A172 (cell line): ENCODE measurements at regions not wholly inside any gene's neighbourhood (a gene's known extent, or its start where the extent isn't known, plus 50 kb on each side); places are given as distances from the start of the nearest gene placed in this dataset.
A peak's percentile ranks its signal among the peaks of the same experiment; 100 is the strongest.
"Not testable (repeated sequence)": the region's sequence is repeated elsewhere in the genome, so short reads cannot be mapped to it uniquely, and the experiment has no call there.

ENCODE experiments used
- DNase-seq: peaks from one replicate; pipeline ENCODE4 v3.0.0-alpha.2; 2015; ENCODE audit warnings: low spot score

DNA sequence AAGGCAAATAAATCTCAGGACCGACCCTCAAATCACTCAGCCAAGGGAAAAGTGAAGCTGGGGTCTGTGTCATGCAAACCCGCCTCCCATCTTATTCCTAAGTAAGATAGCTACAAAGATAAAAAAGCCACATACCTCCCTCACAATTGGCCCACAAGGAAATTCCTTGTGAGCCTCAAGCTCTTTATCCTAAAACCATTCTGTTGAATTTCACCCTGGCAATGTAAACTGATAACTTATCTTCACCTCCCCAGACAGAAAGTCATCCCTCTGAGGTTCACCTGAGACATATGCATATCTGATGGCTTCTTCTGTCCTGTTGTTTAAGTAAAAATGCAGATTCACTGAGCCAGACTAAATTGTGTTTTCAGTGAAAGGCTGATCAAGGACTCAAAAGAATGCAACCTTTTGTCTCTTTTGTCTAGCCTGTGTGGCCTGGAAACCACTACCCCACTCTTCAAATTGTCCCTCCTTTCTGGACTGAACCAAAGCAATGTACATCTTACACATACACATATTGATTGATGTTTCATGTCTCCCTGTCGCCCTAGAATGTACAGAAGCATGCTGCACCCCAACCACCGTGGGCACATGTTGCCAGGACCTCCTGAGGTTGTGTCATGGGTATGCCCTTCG is 91.3 kb downstream of the MFAP3L start:
- no peak for DNase-seq

DNA sequence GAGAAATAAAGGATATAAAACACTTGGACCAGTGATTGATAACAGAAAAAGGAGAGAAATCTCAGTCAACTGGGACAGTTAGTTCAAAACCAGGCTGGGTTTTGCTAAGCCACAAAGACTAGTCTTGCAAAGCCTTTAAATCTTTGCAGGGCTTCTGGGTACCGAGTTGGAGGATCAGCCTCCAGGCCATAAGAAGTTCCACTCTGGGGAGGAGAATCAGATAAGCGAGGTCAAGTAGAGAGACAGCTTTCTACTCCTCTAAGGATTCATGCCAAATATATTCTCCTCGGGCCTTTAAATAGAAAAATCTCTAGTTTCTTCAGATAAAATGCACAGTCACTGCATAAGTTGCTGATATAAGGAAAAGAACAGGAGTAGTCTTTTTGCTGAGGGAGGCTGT is 92.7 kb downstream of the MFAP3L start:
- no peak for DNase-seq

DNA sequence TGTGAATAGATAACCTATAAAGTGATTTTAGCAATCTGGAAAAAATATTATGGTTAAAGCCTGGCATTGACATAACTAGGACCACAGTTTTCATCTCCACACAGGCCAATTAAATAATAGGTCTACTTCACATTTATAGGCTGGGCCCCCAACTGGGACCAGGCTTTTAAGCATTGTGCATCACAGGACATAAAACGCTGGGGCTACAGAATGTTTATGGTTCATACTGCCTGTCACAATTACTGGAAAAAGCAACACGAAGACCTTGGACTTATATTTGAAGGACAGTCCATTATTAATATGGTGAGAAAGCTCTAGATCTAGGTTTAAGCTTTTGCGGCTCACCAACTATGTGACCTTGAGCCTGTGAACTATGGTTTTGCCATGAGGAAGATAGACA is 94.2 kb downstream of the MFAP3L start:
- DNase-seq = no peak

DNA sequence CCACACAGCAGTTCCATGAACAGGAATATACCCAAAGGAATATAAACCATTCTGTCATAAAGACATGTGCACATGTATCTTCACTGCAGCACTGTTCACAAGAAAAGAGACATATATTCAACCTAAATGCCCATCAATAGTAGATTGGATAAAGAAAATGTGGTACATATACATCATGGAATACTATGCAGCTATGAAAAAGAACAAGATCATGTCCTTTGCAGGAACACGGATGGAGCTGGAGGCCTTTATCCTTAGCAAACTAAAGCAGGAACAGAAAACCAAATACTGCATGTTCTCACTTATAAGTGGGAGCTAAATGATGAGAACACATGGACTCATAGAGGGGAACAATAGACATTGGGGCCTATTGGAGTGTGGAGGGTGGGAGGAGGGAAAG is 95.4 kb downstream of the MFAP3L start:
- DNase-seq = not testable (repeated sequence)

DNA sequence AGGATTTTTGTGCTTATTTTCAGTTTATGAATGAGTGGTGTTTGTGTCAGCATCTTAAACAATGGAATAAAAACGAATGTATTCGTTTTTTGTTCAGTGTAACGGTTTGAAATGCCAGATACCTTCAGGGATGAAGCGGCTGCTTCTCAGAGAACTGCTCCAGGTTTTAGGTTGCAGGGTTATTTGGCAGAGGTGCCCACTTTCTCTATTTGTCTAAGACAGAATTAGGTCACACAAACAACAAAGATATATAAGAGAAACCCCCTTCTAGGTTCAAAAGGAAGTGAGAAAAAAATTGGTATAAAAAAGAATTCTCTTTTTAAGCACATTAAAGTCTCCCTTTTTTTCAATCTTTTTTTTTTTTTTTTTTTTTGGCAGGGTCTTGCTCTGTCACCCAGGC is 98.9 kb downstream of the MFAP3L start:
- DNase-seq = no peak

DNA sequence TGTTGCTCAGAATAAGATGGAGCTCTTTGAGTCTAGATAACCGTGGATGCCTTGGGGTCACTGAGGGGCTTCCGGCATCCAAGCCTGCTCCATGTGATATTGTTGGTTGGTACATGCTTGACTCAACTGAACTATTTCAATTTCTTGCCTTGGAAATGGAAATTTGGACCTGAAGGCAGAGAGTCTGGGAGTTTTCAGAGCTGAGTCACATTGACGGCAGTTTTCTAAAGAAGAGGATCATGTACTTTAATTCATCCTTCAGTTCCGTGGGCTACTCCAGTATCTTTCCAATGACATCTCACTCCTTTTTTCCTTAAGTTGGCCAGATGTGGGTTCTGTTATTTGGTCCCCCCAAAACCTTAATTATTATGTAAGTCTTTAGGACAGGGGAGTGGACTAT is 100.5 kb downstream of the MFAP3L start:
- DNase-seq = no peak

DNA sequence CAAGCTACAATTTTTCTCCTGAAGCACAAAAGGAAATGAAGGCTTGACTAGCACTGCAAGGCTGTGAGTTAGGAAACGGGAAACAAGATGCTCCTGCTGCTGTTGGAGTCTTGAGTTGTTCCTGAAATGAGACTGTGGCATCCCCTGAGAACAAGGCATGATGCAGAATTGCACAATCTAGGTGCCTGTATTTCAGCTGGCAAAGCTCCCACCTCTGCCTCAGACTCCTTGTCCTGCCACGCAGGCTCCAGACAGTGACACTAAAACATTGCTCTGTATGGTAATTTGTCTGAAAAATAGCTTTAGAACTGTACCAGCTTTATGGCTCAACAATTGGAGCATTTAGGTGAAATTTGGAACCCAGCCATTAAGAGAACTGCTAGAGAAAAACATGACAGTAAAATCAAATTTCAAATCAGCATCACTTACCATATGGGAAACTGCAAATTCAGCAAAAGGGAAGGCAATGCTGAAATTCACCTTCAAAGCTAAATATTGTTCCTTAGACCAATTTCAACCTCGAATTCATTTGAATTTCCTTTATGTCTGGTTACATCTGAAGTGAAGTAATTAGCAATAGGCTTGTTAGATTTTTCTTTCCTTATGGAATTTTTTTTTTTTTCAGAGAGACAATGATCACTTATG is 103.4 kb downstream of the MFAP3L start:
- DNase-seq = no peak

DNA sequence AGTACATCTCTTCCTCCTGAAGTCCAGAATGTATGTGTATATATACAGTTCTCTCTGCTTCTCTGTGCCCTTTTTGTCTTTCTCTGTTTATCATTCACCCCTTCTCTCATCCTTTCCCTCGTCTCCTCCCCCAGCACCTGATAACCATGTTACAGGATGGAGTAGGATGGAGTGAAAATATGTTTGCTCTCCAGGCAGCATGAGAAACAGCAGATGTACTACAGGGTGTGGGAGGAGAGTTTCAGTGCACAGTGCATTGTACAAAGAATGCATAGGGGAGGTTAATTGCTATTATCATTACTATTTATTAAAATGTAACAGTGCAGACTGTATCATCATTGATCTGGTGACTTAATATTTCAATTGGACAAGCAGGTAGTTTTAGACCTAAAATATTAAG is 104.5 kb downstream of the MFAP3L start:
- DNase-seq = no peak

DNA sequence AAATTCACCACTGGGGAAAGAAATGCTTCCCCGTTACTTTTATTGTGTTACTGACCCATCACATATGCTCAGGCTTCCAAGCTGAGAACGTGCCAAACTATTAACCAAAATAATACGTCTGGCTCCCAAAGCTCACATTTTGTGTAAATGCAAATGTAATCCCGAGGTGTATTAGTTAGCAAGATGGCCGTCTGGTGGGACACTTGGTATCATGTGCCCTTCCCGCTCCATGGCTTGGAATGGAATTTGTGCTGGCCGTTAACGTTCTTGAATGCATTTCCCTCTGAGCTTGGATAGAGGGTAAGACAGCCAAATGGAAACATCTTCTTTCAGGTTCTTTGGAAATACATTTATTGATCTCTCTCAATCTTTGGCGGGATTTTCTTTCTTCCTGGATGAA is 105.0 kb downstream of the MFAP3L start:
- no peak for DNase-seq

DNA sequence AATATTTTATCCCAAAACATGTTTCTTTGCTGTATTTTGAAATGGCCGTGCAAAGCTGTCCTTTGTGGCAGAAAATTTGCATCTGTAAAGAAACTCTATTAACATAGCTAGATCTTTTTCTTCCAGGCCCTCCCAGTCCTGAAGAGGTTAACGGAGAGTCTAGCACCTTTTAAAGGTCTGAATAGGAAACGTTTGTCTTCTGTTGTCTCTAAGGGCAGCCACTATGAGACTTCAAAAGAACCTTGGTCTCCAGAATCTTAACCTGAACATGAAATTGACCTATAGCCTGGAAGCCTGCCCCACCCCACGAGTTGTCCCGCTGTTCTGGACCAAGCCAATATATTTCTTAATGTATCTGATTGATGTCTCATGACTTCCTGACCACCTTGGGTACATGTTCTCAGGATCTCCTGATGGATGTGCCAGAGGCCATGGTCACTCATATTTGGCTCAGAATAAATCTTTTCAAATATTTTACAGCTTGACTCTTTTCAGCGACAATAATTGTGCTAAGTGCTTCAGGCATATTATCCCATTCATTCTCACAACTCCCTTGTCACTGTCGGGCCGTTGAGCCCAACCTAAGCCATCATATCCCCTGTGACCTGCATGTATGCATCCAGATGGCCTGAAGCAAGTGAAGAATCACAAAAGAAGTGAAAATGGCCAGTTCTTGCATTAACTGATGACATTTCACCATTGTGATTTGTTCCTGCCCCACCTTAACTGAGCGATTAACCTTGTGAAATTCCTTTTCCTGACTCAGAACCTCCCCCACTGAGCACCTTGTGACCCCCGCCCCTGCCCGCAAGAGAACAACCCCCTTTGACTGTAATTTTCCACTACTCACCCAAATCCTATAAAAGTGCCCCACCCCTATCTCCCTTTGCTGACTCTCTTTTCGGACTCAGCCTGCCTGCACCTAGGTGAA is 106.7 kb downstream of the MFAP3L start:
- DNase-seq = not testable (repeated sequence)

DNA sequence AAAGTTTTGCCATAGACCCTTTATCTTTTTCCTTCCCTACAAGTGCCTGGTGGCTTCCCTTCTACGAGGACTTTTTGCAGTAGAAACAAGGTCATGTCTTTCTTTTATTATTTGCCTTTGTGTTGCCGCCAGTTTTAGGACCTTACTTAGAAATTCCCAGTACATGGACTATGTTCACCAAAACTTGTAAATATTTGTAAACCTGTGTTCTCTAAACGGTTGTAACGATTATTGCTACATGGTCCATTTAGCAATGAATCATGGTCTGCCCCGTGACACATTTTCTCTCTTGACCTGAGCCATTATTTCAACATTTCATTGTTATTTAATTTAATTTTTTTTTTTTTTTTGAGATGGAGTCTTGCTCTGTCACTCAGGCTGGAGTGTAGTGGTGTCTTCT is 110.7 kb downstream of the MFAP3L start:
- no peak for DNase-seq

DNA sequence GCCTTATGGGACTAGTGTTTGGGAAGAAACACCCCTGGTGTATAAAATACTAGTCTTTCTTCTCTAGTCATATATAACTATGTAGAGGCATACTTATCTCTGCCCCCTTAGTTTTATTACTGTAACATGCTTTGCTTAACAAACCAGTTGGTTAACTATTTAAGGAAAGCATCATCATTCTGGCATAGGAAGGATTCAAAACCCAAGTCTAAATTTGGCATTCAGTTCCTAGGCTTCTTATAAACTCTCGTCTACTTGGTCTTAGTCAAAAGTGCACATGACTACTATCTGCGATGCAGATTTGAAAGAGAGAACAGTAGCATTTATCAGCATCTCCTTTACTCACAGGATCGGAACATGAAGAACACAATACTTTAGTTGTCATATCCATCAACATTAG is 111.3 kb downstream of the MFAP3L start:
- DNase-seq = no peak

DNA sequence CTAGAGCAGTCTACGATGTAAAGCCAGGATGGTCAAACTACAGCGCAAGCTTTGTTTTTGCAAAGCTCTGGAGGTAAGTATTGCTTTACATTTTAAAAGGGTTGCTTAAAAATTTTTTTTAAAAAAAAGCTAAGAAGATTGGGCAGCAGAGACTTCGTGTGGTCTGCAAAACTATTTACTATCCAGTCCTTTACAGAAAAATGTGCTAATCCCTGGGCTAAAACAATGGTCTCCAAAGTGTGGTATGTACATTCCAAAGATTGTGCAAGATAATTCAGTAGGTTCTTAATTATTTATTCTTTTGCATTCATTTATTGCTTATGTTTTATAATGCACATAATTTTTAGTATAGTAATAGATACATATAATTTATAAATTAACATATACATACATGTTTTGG is 113.2 kb downstream of the MFAP3L start:
- DNase-seq = no peak

DNA sequence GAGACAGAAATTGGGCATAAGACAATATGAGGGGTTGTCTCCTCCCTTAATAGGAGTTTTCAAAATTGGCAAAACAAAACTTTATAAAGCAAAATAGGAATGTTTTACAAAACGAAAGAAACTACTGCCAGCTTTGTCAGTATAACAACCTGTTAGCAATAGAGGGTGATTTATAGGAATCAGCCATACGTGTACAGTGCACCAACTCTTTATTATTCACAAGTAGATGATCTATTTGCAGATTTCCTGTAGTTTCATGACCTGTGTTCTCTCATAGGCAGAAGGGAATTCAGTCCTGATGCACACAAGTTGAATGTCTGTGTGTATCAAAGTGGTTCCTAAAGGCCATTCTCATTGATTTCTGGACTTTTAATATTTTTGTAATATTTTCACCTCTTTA is 116.3 kb downstream of the MFAP3L start:
- DNase-seq = no peak

DNA sequence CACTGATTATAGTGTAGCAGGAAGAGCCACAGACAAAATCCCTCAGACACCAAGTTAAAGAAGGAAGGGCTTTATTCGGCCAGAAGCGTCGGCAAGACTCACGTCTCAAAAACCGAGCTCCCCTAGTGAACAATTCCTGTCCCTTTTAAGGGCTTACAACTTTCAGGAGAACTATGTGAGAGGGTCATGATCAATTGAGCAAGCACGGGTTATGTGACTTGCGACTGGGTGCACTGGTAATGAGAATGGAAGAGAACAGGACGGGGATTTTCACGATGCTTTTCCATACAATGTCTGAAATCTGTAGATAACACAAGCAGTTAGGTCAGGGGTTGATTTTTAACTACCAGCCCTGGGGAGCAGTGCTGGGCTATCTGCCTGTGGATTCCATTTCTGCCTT is 116.7 kb downstream of the MFAP3L start:
- DNase-seq = no peak

DNA sequence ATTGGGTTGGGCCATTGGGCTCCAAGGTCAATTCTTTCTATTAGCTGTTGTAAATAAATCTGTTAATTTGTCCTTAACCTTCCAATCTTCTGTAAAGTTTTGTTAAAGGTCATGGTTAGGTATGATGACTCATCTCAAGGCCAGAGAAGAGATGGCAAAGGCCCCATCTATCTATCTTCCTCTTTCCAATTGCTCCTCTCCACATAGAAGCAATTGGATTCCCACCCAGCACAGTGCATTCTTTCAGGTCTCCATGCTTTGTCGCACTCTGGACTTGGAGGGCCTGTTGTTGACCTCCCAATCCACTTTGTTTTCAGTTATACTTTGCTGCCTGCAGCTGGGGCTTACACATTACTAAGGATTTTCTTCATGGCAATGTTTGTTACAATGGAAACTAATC is 118.5 kb downstream of the MFAP3L start:
- no peak for DNase-seq

DNA sequence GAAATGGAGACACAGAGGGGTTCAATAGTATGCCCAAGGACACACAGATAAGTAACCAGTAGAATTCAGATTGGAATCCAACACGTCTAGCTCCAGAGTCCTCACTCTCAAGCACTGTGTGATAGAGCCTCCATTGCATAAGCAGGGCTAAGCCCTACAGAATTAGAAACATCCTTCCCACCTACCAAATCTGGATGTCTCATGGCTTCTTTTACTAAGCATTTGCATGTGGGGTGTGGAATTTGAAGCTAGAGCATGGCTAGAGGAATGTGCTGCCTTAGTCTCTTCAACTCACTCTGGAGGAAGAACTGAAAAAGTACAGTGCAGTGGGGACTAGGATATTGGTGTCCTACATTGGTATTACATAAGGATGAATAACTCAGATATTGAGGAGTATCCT is 119.4 kb downstream of the MFAP3L start:
- no peak for DNase-seq

DNA sequence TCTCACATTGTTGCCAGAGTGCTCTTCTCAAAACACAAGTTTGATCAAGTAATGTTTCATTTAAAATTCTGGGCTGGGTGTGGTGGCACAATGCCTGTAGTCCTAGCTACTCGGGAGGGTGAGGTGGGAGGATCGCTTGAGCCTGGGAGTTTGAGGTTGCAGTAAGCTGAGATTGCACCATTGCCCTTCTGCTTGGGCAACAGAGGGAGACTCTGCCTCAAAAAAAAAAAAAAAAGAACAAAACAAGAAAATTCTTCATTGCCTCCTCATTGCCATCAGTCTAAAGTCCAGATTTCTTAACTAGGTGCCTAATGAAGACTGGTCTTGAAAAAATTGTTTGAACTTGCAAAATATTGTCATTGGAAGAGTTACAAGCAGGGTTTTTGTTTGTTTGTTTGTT is 120.1 kb downstream of the MFAP3L start:
- DNase-seq = no peak

DNA sequence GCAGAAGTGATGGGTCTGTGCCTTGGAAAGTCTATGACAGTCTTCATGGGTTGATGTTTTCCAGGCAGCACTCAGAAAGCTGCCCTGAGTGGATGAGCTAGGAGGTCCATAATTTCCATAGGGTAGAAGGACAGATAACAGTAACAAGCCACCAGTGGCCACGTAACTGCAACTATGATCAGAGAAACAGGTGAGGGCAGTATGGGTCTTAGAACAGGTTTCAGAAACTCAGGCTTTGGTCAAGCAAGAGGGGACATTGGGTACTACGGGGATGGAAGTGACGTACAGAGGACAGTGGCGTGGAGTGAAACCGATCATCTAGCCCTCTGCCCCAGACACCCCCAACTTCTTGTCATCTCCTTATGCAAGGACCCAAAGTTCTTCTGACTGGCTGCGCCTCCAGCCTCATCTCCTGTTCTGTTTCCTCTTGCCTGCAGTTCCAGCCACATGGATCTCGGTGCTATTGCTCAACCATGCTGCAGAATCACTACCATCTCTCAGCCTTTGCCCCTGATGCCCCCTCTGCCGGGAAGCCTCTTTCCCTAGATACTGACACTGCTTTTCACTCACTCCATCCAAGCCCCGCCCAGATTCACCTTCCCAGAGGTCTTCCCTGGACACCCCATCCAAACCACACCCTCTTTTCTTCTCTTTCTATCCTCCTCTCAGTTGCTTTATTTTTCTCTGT is 123.4 kb downstream of the MFAP3L start:
- DNase-seq = no peak

DNA sequence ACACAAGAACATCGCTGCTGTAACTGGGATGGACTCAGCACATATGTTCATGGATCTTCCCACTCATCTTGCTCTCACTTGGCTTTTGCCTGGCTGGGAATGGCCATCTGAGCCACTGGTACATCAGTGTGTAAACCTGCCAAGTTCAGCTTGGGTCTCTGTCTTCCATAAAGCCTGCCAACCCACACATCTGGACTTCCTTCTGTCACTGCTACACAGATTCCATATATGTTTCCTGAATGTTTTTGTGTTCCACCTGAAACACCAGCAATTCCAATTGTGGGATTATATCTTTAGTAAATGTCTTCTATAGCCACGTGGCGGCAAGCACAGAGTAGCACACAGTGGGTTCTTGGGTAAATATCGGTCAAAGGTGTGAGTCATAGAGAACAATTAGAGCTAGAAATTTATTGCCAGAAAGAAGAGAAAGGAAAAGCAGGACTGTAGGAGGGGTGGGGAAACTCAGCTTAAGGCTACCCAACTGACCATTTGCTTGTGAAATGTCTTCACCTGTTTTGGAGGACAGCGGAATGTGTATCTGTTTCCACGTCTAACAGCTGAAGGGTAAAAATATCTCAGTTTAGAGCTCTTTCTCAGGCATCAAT is 125.9 kb downstream of the MFAP3L start:
- DNase-seq = peak; percentile 58

DNA sequence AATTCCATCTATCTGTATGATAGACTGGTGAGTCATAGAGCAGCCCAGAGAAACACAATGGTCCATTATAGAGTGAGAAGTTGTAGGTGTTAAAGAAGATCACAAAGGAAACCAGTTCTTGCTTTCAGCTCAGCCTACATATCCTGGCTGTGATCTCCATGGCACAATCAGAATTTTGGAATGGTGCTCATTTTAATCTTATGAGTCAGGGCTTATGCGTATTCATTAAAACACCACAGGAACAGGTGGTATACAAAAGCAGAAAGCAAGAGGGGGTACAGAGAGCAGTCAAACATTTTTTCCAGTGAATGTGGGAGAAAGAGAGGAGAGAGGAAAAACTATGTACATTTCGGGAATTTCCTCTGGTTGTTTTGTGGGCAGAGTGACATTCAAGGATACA is 126.9 kb downstream of the MFAP3L start:
- peak; percentile 80 for DNase-seq

DNA sequence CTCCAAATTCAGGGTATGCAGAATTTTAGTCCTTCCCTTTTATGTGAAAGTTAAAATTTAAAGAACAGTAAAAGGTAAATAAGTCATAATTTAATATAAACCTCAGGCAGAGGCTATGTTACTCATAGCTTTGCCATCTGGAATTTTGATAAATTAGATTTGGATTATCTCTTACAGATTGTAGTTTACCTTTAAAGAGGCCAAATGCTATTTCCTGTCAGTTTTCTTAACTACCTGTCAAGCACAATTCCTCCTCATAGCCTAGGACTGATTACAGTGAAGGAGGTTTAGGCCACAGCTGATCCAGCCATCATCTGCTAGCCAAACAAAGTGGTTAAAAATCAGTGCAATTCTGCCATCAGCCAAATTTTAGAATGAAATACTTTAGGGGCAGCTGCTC is 128.1 kb downstream of the MFAP3L start:
- no peak for DNase-seq
